ENCODE measurements at regions not wholly inside any gene's neighbourhood (a gene's known extent, or its start where the extent isn't known, plus 50 kb on each side); places are given as distances from the start of the nearest gene placed in this dataset.

DNA sequence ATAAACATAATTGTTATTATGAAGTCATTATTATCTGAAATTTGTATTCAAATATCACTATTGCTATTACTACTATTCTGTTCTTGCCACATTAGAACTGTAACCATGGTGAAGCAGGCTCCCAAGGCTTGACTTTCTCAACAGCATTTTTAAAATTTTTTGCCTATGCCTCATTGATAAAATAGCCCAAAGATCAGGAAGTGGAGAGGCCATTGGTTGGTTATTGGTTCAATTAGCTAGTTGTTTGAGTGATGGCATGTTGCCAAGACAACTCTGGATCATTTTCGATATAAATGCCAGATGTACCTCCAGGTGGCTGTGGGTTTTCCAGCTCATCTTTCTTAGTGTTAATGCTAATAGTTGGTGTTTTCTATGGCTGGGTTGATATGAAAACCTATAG is 513.5 kb downstream of the TRIB2 start:
- no peak overlapping the region for H3K4me3 ChIP-seq (ENCODE audit: low read depth, low read length)
- no peak overlapping the region for H3K27ac ChIP-seq
- no peaks in the 10 kb centered on the region for H3K79me2 ChIP-seq
- TF ChIP-seq, protein P1, sequence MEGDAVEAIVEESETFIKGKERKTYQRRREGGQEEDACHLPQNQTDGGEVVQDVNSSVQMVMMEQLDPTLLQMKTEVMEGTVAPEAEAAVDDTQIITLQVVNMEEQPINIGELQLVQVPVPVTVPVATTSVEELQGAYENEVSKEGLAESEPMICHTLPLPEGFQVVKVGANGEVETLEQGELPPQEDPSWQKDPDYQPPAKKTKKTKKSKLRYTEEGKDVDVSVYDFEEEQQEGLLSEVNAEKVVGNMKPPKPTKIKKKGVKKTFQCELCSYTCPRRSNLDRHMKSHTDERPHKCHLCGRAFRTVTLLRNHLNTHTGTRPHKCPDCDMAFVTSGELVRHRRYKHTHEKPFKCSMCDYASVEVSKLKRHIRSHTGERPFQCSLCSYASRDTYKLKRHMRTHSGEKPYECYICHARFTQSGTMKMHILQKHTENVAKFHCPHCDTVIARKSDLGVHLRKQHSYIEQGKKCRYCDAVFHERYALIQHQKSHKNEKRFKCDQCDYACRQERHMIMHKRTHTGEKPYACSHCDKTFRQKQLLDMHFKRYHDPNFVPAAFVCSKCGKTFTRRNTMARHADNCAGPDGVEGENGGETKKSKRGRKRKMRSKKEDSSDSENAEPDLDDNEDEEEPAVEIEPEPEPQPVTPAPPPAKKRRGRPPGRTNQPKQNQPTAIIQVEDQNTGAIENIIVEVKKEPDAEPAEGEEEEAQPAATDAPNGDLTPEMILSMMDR (IDR thresholded peaks at IDR 0.05): no peak
- no peaks in the 10 kb centered on the region for H3K4me1 ChIP-seq
- no peak overlapping the region for H3K4me2 ChIP-seq (ENCODE audit: low read length)
- H3K9me3 ChIP-seq (ENCODE audit: control insufficient read depth, low read length): no peaks in the 10 kb centered on the region
- H3K27me3 ChIP-seq (ENCODE audit: control insufficient read depth, insufficient read depth, low read length): no peaks in the 10 kb centered on the region
- H2AFZ ChIP-seq: no peak overlapping the region
- no peaks in the 10 kb centered on the region for H3K36me3 ChIP-seq (ENCODE audit: control insufficient read depth, insufficient read depth, low read length)
- H3K9ac ChIP-seq: no peak overlapping the region

DNA sequence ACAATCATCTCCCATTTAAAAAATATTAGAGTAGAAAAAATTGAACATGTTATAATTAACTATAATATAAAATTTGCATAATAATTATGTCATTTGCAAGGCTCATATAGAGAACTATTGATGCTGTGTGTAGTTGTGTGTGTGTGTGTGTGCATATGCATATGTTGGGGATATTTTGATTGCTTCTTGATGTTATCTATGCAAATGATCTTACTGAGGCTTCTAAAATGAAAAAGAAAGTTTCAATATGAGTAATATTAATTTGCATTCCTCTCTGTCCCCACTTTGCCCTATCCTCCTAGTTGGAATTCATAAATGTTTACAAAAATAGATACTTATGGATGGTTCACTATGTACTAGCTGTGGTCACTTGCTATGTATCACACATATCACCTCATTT is 523.3 kb downstream of the TRIB2 start:
- H3K27ac ChIP-seq: no peak overlapping the region
- H3K4me1 ChIP-seq: no peaks in the 10 kb centered on the region
- no peak overlapping the region for H2AFZ ChIP-seq
- H3K4me3 ChIP-seq (ENCODE audit: low read depth, low read length): no peak overlapping the region
- H3K79me2 ChIP-seq: no peaks in the 10 kb centered on the region
- TF ChIP-seq, protein P1 (IDR thresholded peaks at IDR 0.05): no peak
- no peaks in the 10 kb centered on the region for H3K27me3 ChIP-seq (ENCODE audit: control insufficient read depth, insufficient read depth, low read length)
- no peaks in the 10 kb centered on the region for H3K36me3 ChIP-seq (ENCODE audit: control insufficient read depth, insufficient read depth, low read length)
- no peaks in the 10 kb centered on the region for H3K9me3 ChIP-seq (ENCODE audit: control insufficient read depth, low read length)
- H3K4me2 ChIP-seq (ENCODE audit: low read length): no peak overlapping the region
- H3K9ac ChIP-seq: no peak overlapping the region

DNA sequence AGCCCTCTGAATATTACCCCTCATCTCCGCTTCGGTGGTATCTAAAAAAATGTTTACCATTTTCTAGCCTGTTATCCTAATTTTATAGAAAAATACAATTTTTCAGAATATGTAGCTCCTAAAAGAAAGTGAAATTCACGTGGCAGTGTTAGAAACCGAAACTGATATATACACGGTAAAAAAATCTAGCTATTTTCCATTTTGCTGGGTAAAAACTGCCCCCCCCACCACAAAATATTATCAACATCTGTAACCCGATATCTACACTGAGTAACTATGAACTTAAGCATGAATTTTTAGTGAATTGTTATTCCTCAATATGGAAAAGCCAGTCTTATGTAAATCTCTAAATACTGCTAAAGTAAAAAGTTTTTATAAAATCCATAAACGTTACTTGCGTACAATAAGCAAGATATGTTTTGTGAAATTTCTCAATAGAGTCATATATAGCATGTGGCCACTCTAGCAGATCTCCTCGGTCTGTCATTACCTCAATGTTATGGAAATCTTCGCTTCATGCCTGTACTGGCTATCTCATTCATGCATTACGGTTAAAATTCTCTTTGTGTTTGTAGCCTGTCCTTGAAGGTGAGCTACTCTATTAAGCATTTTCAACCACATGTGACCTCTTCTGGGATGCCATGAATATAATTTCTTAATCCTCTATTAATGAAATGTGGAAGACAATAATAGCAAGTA is 524.2 kb downstream of the TRIB2 start:
- no peak overlapping the region for H3K4me2 ChIP-seq (ENCODE audit: low read length)
- H3K9me3 ChIP-seq (ENCODE audit: control insufficient read depth, low read length): no peaks in the 10 kb centered on the region
- no peaks in the 10 kb centered on the region for H3K27me3 ChIP-seq (ENCODE audit: control insufficient read depth, insufficient read depth, low read length)
- H2AFZ ChIP-seq: peak overlapping the region; percentile 18
- H3K9ac ChIP-seq: no peak overlapping the region
- H3K4me3 ChIP-seq (ENCODE audit: low read depth, low read length): no peak overlapping the region
- no peaks in the 10 kb centered on the region for H3K36me3 ChIP-seq (ENCODE audit: control insufficient read depth, insufficient read depth, low read length)
- no peaks in the 10 kb centered on the region for H3K79me2 ChIP-seq
- no peaks in the 10 kb centered on the region for H3K4me1 ChIP-seq
- H3K27ac ChIP-seq: no peak overlapping the region
- TF ChIP-seq, protein P1 (IDR thresholded peaks at IDR 0.05): no peak

DNA sequence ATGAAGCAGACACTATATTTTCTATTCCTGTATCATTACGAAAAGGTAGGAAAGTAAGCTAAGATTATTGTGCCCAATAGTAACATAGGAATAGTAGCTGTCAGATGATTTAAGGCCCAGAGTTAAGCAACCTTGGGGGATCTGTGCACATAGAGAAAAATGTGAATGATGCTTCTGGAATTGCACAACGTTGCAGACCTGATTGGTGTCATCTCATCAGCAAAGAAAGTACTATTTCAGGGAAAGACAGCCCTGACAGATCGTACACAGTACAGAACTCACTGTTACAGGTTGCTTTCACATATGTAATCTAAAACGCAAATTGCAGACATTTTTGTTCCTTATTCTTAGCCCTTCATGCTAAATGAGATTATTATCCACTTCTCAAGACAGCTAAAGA is 535.9 kb downstream of the TRIB2 start:
- no peak overlapping the region for H3K4me3 ChIP-seq (ENCODE audit: low read depth, low read length)

More for the DNA sequence above, 535.9 kb downstream of the TRIB2 start:
- Histone ChIP-seq H2AFZ (no peak overlapping the region), H3K4me1 (no peaks in the 10 kb centered on the region), H3K9ac (no peak overlapping the region), H3K27ac (no peak overlapping the region), H3K79me2 (no peaks in the 10 kb centered on the region), H3K9me3 (ENCODE audit: control insufficient read depth, low read length) (no peaks in the 10 kb centered on the region), H3K27me3 (ENCODE audit: control insufficient read depth, insufficient read depth, low read length) (no peaks in the 10 kb centered on the region), H3K4me2 (ENCODE audit: low read length) (no peak overlapping the region), H3K36me3 (ENCODE audit: control insufficient read depth, insufficient read depth, low read length) (no peaks in the 10 kb centered on the region)
- TF ChIP-seq, protein P1 (IDR thresholded peaks at IDR 0.05): no peak

Measured in parathyroid adenoma (tissue), 2 donors.